IMR-90 (cell line): ENCODE measurements at regions not wholly inside any gene's neighbourhood (a gene's known extent, or its start where the extent isn't known, plus 50 kb on each side); places are given as distances from the start of the nearest gene placed in this dataset.

Source experiments
- ATAC-seq: fragments of 200-7000 bp; cut with Tn5 transposase; 2 replicates; pipeline ENCODE4 v1.9.1; 2020; ENCODE audit warnings: low read depth, mild to moderate bottlenecking, moderate library complexity
- BruUV-seq: library from RNA; stranded (reverse); fragments of 400-500 nt; replicated peaks from 2 replicates; lab custom pipeline; 2021; lab: Mats Ljungman, UMichigan
- CTCF ChIA-PET: fragments of 300-600 bp; formaldehyde crosslinking; extraction: SDS; loops from one replicate; lab custom pipeline; 2021; ENCODE audit warnings: antibody characterized with exemption; lab: Yijun Ruan, JAX
- POLR2A ChIA-PET: fragments of 300-600 bp; sonication (Branson Sonifier 250); formaldehyde crosslinking; loops from one replicate; lab custom pipeline; 2022; ENCODE audit warnings: antibody characterized with exemption; ENCODE audit not compliant: unreplicated experiment; lab: Charles Lee
- DNase-seq: peaks from one replicate; pipeline ENCODE4 v3.0.0; 2013
- H2AFZ ChIP-seq: replicated peaks from 2 replicates; pipeline ENCODE3; 2013; ENCODE audit warnings: low read length, mild to moderate bottlenecking; ENCODE audit not compliant: poor library complexity
- H2AK5ac ChIP-seq: 2 replicates; pipeline ENCODE4 v1.6.1; 2013; ENCODE audit warnings: low read depth, low read length, inconsistent platforms
- H2AK9ac ChIP-seq: replicated peaks from 2 replicates; pipeline ENCODE3; 2013; ENCODE audit warnings: mild to moderate bottlenecking, low read depth, low read length, moderate library complexity; ENCODE audit not compliant: poor library complexity
- H2BK120ac ChIP-seq: 2 replicates; pipeline ENCODE4 v1.6.1; 2013; ENCODE audit warnings: low read depth, low read length, inconsistent platforms
- H2BK15ac ChIP-seq: 3 replicates; pipeline ENCODE4 v1.6.1; 2013; ENCODE audit warnings: low read depth, low read length, inconsistent platforms
- H2BK20ac ChIP-seq: 2 replicates; pipeline ENCODE4 v1.6.1; 2013; ENCODE audit warnings: low read depth, mild to moderate bottlenecking, inconsistent platforms, low read length, moderate library complexity
- H2BK5ac ChIP-seq: 2 replicates; pipeline ENCODE4 v1.6.1; 2013; ENCODE audit warnings: mild to moderate bottlenecking, low read depth, low read length, inconsistent platforms; ENCODE audit not compliant: poor library complexity, severe bottlenecking
- H3K14ac ChIP-seq: replicated peaks from 2 replicates; pipeline ENCODE4 v1.6.1; 2013; ENCODE audit warnings: low read depth, low read length, inconsistent platforms
- H3K18ac ChIP-seq: 2 replicates; pipeline ENCODE4 v1.6.1; 2013; ENCODE audit warnings: low read depth, low read length, control low read depth
- H3K23ac ChIP-seq: 2 replicates; pipeline ENCODE4 v1.6.1; 2013; ENCODE audit warnings: low read depth, low read length, inconsistent platforms
- H3K27ac ChIP-seq: 2 replicates; pipeline ENCODE4 v1.5.1; 2013; ENCODE audit warnings: mild to moderate bottlenecking, control low read depth, low read length; ENCODE audit not compliant: insufficient read depth
- H3K27me3 ChIP-seq: 2 replicates; pipeline ENCODE4 v1.6.1; 2013; ENCODE audit warnings: low read length; ENCODE audit not compliant: control insufficient read depth, insufficient read depth
- H3K36me3 ChIP-seq: 2 replicates; pipeline ENCODE4 v1.6.1; 2013; ENCODE audit warnings: low read length, mixed read lengths; ENCODE audit not compliant: control insufficient read depth, insufficient read depth
- H3K4ac ChIP-seq: 2 replicates; pipeline ENCODE4 v1.6.1; 2013; ENCODE audit warnings: low read depth, low read length, inconsistent platforms
- H3K4me1 ChIP-seq: 2 replicates; pipeline ENCODE4 v1.6.1; 2013; ENCODE audit warnings: low read length, mixed read lengths; ENCODE audit not compliant: control insufficient read depth, insufficient read depth
- H3K4me2 ChIP-seq: 2 replicates; pipeline ENCODE4 v1.6.1; 2013; ENCODE audit warnings: low read depth, mild to moderate bottlenecking, control low read depth, low read length, moderate library complexity
- H3K4me3 ChIP-seq: 2 replicates; pipeline ENCODE4 v1.5.1; 2013; ENCODE audit warnings: low read depth, mild to moderate bottlenecking, control low read depth, low read length, moderate library complexity; ENCODE audit not compliant: insufficient read depth
- H3K56ac ChIP-seq: 2 replicates; pipeline ENCODE4 v1.6.1; 2013; ENCODE audit warnings: low read length, inconsistent platforms; ENCODE audit not compliant: insufficient read depth; ENCODE audit errors: extremely low read depth
- H3K79me1 ChIP-seq, 2 experiments: 2 replicates each; pipeline ENCODE4 v1.6.1; 2013; ENCODE audit warnings: low read length in 2 of 2, inconsistent platforms in 1 of 2, low read depth in 1 of 2
- H3K9ac ChIP-seq: 2 replicates; pipeline ENCODE4 v1.6.1; 2013; ENCODE audit warnings: low read depth, low read length, control low read depth
- H3K9me1 ChIP-seq: 2 replicates; pipeline ENCODE4 v1.6.1; 2013; ENCODE audit warnings: low read length, inconsistent platforms; ENCODE audit not compliant: insufficient read depth
- H3K9me3 ChIP-seq: 2 replicates; pipeline ENCODE4 v1.6.1; 2013; ENCODE audit warnings: low read length; ENCODE audit not compliant: control insufficient read depth, insufficient read depth
- H4K20me1 ChIP-seq: 2 replicates; pipeline ENCODE4 v1.6.1; 2013; ENCODE audit warnings: low read length, inconsistent platforms; ENCODE audit not compliant: insufficient read depth
- H4K5ac ChIP-seq: 2 replicates; pipeline ENCODE4 v1.6.1; 2013; ENCODE audit warnings: mild to moderate bottlenecking, low read depth, low read length, control low read depth
- H4K8ac ChIP-seq, 2 experiments: 2 replicates each; pipeline ENCODE4 v1.6.1; 2013; ENCODE audit warnings: low read depth in 2 of 2, low read length in 2 of 2, control low read depth in 1 of 2, inconsistent platforms in 1 of 2
- H4K91ac ChIP-seq: 2 replicates; pipeline ENCODE4 v1.6.1; 2013; ENCODE audit warnings: low read depth, low read length, inconsistent platforms; ENCODE audit not compliant: insufficient read depth
- BHLHE40 ChIP-seq: fragments of 150-350 bp; IDR thresholded peaks from 2 replicates; pipeline ENCODE4 v1.6.1; 2016; ENCODE audit warnings: mild to moderate bottlenecking, low read depth, low read length
- CEBPB ChIP-seq: IDR thresholded peaks from 2 replicates; pipeline ENCODE4 v1.6.1; 2012; ENCODE audit warnings: low read depth, low read length, improper control_type of control experiment
- CTCF ChIP-seq: conservative IDR thresholded peaks from 2 replicates; pipeline ENCODE4 v1.5.1; 2012; ENCODE audit warnings: mild to moderate bottlenecking, low read depth, low read length, improper control_type of control experiment
- ELK1 ChIP-seq: fragments of 150-350 bp; IDR thresholded peaks from 2 replicates; pipeline ENCODE4 v1.6.1; 2016; ENCODE audit warnings: low read depth, mild to moderate bottlenecking, low read length, moderate library complexity, borderline replicate concordance
- MAFK ChIP-seq: IDR thresholded peaks from 2 replicates; pipeline ENCODE4 v1.6.1; 2012; ENCODE audit warnings: low read depth, low read length, improper control_type of control experiment
- MAZ ChIP-seq: IDR thresholded peaks from 2 replicates; pipeline ENCODE4 v1.6.1; 2012; ENCODE audit warnings: low read depth, mild to moderate bottlenecking, low read length, improper control_type of control experiment, moderate library complexity, borderline replicate concordance
- POLR2A ChIP-seq: IDR thresholded peaks from 2 replicates; pipeline ENCODE4 v1.6.1; 2012; ENCODE audit warnings: mild to moderate bottlenecking, low read depth, low read length
- RAD21 ChIP-seq: IDR thresholded peaks from 2 replicates; pipeline ENCODE4 v1.6.1; 2012; ENCODE audit warnings: low read length, improper control_type of control experiment
- RCOR1 ChIP-seq: IDR thresholded peaks from 2 replicates; pipeline ENCODE4 v1.6.1; 2012; ENCODE audit warnings: mild to moderate bottlenecking, low read length, improper control_type of control experiment; ENCODE audit not compliant: insufficient replicate concordance
- SMC3 ChIP-seq: fragments of 150-350 bp; IDR thresholded peaks from 2 replicates; pipeline ENCODE4 v1.6.1; 2016; ENCODE audit warnings: low read depth, mild to moderate bottlenecking, antibody characterized with exemption, low read length, moderate library complexity
- WGBS, 2 experiments: methylation state at CpG; one replicate each; pipeline versions ENCODE4 v1.1.5 to v1.1.7; 2013; ENCODE audit warnings: missing lambda C conversion rate in 2 of 2; ENCODE audit not compliant: insufficient read length in 1 of 2; ENCODE audit errors: extremely low coverage in 2 of 2; 5-methylcytosine and 5-hydroxymethylcytosine counted together
- dilution Hi-C: fragments of 300-500 bp; cut with HindIII; formaldehyde crosslinking; loops from one replicate; pipeline ENCODE4 v1.14.3; 2018; ENCODE audit warnings: low sequenced_read_pairs; ENCODE audit not compliant: unreplicated experiment
- in situ Hi-C: fragments of 300-500 bp; cut with MboI; formaldehyde crosslinking; loops from 3 replicates; pipeline ENCODE4 v1.14.3; 2019; ENCODE audit warnings: low sequenced_read_pairs, inconsistent platforms, mixed read lengths
- intact Hi-C: fragments of 100-400 bp; cut with micrococcal nuclease; formaldehyde crosslinking; loops from 2 replicates; pipeline ENCODE4 v1.10.0; 2022

- no CpG with 5 or more reads among the region's 1 CpG for WGBS, 2 experiments
- Histone ChIP-seq H2BK15ac (no peak overlapping the region), H3K9ac (no peak overlapping the region), H3K4me3 (no peak overlapping the region), H3K9me1 (no peaks in the 10 kb centered on the region), H3K79me1 (no peaks in the 10 kb centered on the region), H2BK5ac (no peak overlapping the region), H2BK20ac (no peak overlapping the region), H3K27me3 (no peaks in the 10 kb centered on the region), H3K27ac (no peak overlapping the region), H3K9me3 (no peaks in the 10 kb centered on the region), H3K14ac (no peak overlapping the region), H2AFZ (no peak overlapping the region), H3K4ac (no peak overlapping the region), H4K5ac (no peak overlapping the region), H4K91ac (no peak overlapping the region), H3K4me1 (0 out of 2 replicates have a peak, but pooled peaks cover 3% of the 10 kb centered on the region), H4K8ac (no peak overlapping the region), H2BK120ac (no peak overlapping the region), H3K4me2 (no peak overlapping the region), H2AK5ac (no peak overlapping the region), H3K56ac (no peak overlapping the region), H3K23ac (no peak overlapping the region), H4K20me1 (no peaks in the 10 kb centered on the region), H3K36me3 (no peaks in the 10 kb centered on the region), H3K18ac (no peak overlapping the region), H2AK9ac (no peak overlapping the region)
- ChIA-PET POLR2A (no interaction called here), CTCF (no interaction called here)
- in situ Hi-C loops = no loop called here
- BruUV-seq = no TSS peak
- ATAC-seq (no peak), DNase-seq (no peak)
- TF ChIP-seq MAZ (no peak), ELK1 (no peak), MAFK (no peak), RAD21 (no peak), CTCF (no peak), BHLHE40 (no peak), POLR2A (no peak), CEBPB (no peak), SMC3 (no peak), RCOR1 (no peak)
- dilution Hi-C loops = no loop called here
- intact Hi-C loops = no loop called here
Measured at GRCh38 chr3:176769547-176770190, 427.6 kb downstream of the TBL1XR1 start.
